H1 (cell line): ENCODE measurements at regions not wholly inside any gene's neighbourhood (a gene's known extent, or its start where the extent isn't known, plus 50 kb on each side); places are given as distances from the start of the nearest gene placed in this dataset.

Experiments used
- CTCF ChIA-PET: fragments of 300-600 bp; sonication (Branson Sonifier 250); formaldehyde crosslinking; loops from one replicate; lab custom pipeline; 2021; ENCODE audit not compliant: partially characterized antibody; lab: Charles Lee
- POLR2A ChIA-PET: fragments of 300-600 bp; sonication (Branson Sonifier 250); formaldehyde crosslinking; loops from one replicate; lab custom pipeline; 2021; ENCODE audit warnings: inconsistent platforms; ENCODE audit not compliant: partially characterized antibody; lab: Charles Lee
- DNase-seq, 2 experiments: peaks; one replicate each; pipeline versions ENCODE4 v3.0.0 to v3.0.0-alpha.2; 2010 to 2022; ENCODE audit warnings: low spot score in 2 of 2, low read depth in 1 of 2, mixed read lengths in 1 of 2
- FAIRE-seq: peaks from 2 replicates; lab custom pipeline; 2011; peaks lifted over from hg19 to GRCh38; lab: Jason Lieb, UNC
- H2AFZ ChIP-seq: 2 replicates; pipeline ENCODE4 v1.8.1; 2012; ENCODE audit warnings: low read length, inconsistent platforms
- H2AK5ac ChIP-seq: 2 replicates; pipeline ENCODE4 v1.6.1; 2013; ENCODE audit warnings: low read depth, low read length
- H2BK120ac ChIP-seq: replicated peaks from 2 replicates; pipeline ENCODE3; 2013; ENCODE audit warnings: low read depth, low read length, inconsistent platforms
- H2BK12ac ChIP-seq: 2 replicates; pipeline ENCODE4 v1.6.1; 2013; ENCODE audit warnings: low read depth, low read length
- H2BK15ac ChIP-seq: 2 replicates; pipeline ENCODE4 v1.6.1; 2013; ENCODE audit warnings: low read length
- H2BK20ac ChIP-seq: 2 replicates; pipeline ENCODE4 v1.6.1; 2013; ENCODE audit warnings: low read length
- H2BK5ac ChIP-seq: 2 replicates; pipeline ENCODE4 v1.6.1; 2013; ENCODE audit warnings: low read depth, low read length
- H3K14ac ChIP-seq: 2 replicates; pipeline ENCODE4 v1.6.1; 2013; ENCODE audit warnings: inconsistent platforms; ENCODE audit not compliant: insufficient read length
- H3K18ac ChIP-seq: 2 replicates; pipeline ENCODE4 v1.6.1; 2013; ENCODE audit warnings: low read length; ENCODE audit errors: extremely low read depth
- H3K23ac ChIP-seq: 2 replicates; pipeline ENCODE4 v1.6.1; 2013; ENCODE audit warnings: inconsistent platforms; ENCODE audit not compliant: insufficient read length
- H3K23me2 ChIP-seq: 2 replicates; pipeline ENCODE4 v1.6.1; 2013; ENCODE audit warnings: low read depth, low read length
- H3K27ac ChIP-seq: 2 replicates; pipeline ENCODE4 v1.6.1; 2011; ENCODE audit warnings: low read depth, low read length, inconsistent platforms
- H3K27me3 ChIP-seq, 4 experiments: replicated peaks in 1 of 4; 1 replicate in 1 of 4; 2 replicates in 3 of 4; pipeline versions ENCODE4 v1.6.1 to v1.8.1; 2011 to 2013; ENCODE audit warnings: low read length in 3 of 4, mild to moderate bottlenecking in 3 of 4, inconsistent platforms in 2 of 4, mixed read lengths in 2 of 4, moderate library complexity in 1 of 4; ENCODE audit not compliant: control insufficient read depth in 3 of 4, insufficient read depth in 3 of 4; ENCODE audit errors: extremely low read depth in 1 of 4
- H3K36me3 ChIP-seq, 4 experiments: 2 replicates each; pipeline versions ENCODE4 v1.6.1 to v1.8.1; 2011 to 2013; ENCODE audit warnings: mild to moderate bottlenecking in 4 of 4, low read length in 3 of 4, moderate library complexity in 2 of 4, control low read depth in 1 of 4, inconsistent platforms in 1 of 4; ENCODE audit not compliant: insufficient read depth in 4 of 4, control insufficient read depth in 2 of 4
- H3K4ac ChIP-seq: replicated peaks from 2 replicates; pipeline ENCODE3; 2013; ENCODE audit warnings: low read length, low read depth, mixed read lengths, inconsistent platforms; ENCODE audit not compliant: insufficient read length
- H3K4me1 ChIP-seq, 4 experiments: replicated peaks in 1 of 4; 1 replicate in 1 of 4; 2 replicates in 3 of 4; pipeline versions ENCODE4 v1.6.1 to v1.8.1; 2011 to 2013; ENCODE audit warnings: low read length in 3 of 4, inconsistent platforms in 2 of 4, mixed read lengths in 1 of 4; ENCODE audit not compliant: insufficient read depth in 4 of 4, control insufficient read depth in 3 of 4
- H3K4me2 ChIP-seq, 2 experiments: 2 replicates each; pipeline versions ENCODE4 v1.6.1 to v1.8.1; 2011 to 2013; ENCODE audit warnings: low read depth in 2 of 2, low read length in 2 of 2, control low read depth in 1 of 2, inconsistent platforms in 1 of 2, mild to moderate bottlenecking in 1 of 2; ENCODE audit not compliant: insufficient read depth in 1 of 2
- H3K4me3 ChIP-seq, 4 experiments: fragments of 200-600, 300-600 bp in 1 of 4; sonication (generic), shearing (Covaris generic), sonication (Bioruptor Twin) in 1 of 4; 2 replicates each; pipeline versions ENCODE4 v1.5.1 to v1.8.1; 2011 to 2016; ENCODE audit warnings: low read length in 4 of 4, low read depth in 3 of 4, control low read depth in 2 of 4, inconsistent platforms in 2 of 4, mild to moderate bottlenecking in 2 of 4, mixed read lengths in 1 of 4, moderate library complexity in 1 of 4; ENCODE audit not compliant: insufficient read depth in 2 of 4; ENCODE audit errors: extremely low read depth in 1 of 4
- H3K56ac ChIP-seq: replicated peaks from 2 replicates; pipeline ENCODE3; 2013; ENCODE audit warnings: low read depth, mild to moderate bottlenecking, mixed read lengths, low read length, inconsistent platforms; ENCODE audit not compliant: insufficient read length
- H3K79me1 ChIP-seq: 2 replicates; pipeline ENCODE4 v1.6.1; 2013; ENCODE audit warnings: low read depth, low read length, control low read depth
- H3K79me2 ChIP-seq, 2 experiments: 2 replicates each; pipeline versions ENCODE4 v1.6.1 to v1.8.1; 2012 to 2013; ENCODE audit warnings: low read length in 2 of 2, mild to moderate bottlenecking in 2 of 2, inconsistent platforms in 1 of 2; ENCODE audit not compliant: insufficient read depth in 2 of 2, control insufficient read depth in 1 of 2
- H3K9ac ChIP-seq, 4 experiments: replicated peaks in 1 of 4; 1 replicate in 1 of 4; 2 replicates in 3 of 4; pipeline versions ENCODE4 v1.6.1 to v1.8.1; 2011 to 2013; ENCODE audit warnings: low read depth in 3 of 4, low read length in 3 of 4, control low read depth in 2 of 4, mild to moderate bottlenecking in 2 of 4, moderate library complexity in 2 of 4, inconsistent platforms in 1 of 4; ENCODE audit errors: extremely low read depth in 1 of 4
- H3K9me3 ChIP-seq, 2 experiments: 2 replicates each; pipeline versions ENCODE4 v1.6.1 to v1.8.1; 2012 to 2013; ENCODE audit warnings: mild to moderate bottlenecking in 2 of 2, moderate library complexity in 2 of 2, control low read depth in 1 of 2, inconsistent platforms in 1 of 2, low read depth in 1 of 2, low read length in 1 of 2, mixed read lengths in 1 of 2; ENCODE audit not compliant: insufficient read depth in 2 of 2
- H4K20me1 ChIP-seq, 2 experiments: replicated peaks in 1 of 2; 2 replicates each; pipeline versions ENCODE3 to v1.8.1; 2011 to 2013; ENCODE audit warnings: inconsistent platforms in 2 of 2, low read length in 2 of 2, mild to moderate bottlenecking in 1 of 2; ENCODE audit not compliant: insufficient read depth in 2 of 2, control insufficient read depth in 1 of 2
- H4K5ac ChIP-seq: 2 replicates; pipeline ENCODE4 v1.6.1; 2013; ENCODE audit warnings: low read length, low read depth, mixed read lengths, inconsistent platforms; ENCODE audit not compliant: insufficient read length
- H4K8ac ChIP-seq: 2 replicates; pipeline ENCODE4 v1.8.0; 2013; ENCODE audit warnings: mild to moderate bottlenecking, moderate library complexity, low read length, inconsistent platforms; ENCODE audit not compliant: insufficient read depth; ENCODE audit errors: extremely low read depth
- H4K91ac ChIP-seq: replicated peaks from 2 replicates; pipeline ENCODE3; 2013; ENCODE audit warnings: low read length, mixed read lengths, inconsistent platforms; ENCODE audit not compliant: insufficient read length
- ASH2L ChIP-seq: fragments of 200-600, 300-600 bp; sonication (generic); IDR thresholded peaks from one replicate; pipeline ENCODE4 v1.7.1; 2017; ENCODE audit warnings: low read length
- KDM1A ChIP-seq: fragments of 200-600, 300-600 bp; sonication (generic); IDR thresholded peaks from 2 replicates; pipeline ENCODE4 v1.7.1; 2016; ENCODE audit warnings: mild to moderate bottlenecking, low read length, borderline replicate concordance
- SP1 ChIP-seq: IDR thresholded peaks from 2 replicates; pipeline ENCODE4 v1.6.1; 2011; ENCODE audit warnings: low read depth, low read length
- WGBS, 2 experiments: shearing (Covaris generic) in 1 of 2; methylation state at CpG; one replicate each; pipeline versions ENCODE4 v1.1.6 to v1.1.7; 2013 to 2015; ENCODE audit warnings: low lambda C conversion rate in 2 of 2, mixed read lengths in 2 of 2, inconsistent platforms in 1 of 2, low coverage in 1 of 2, missing lambda C conversion rate in 1 of 2; ENCODE audit not compliant: insufficient replicate concordance in 2 of 2, insufficient coverage in 1 of 2, insufficient read length in 1 of 2; ENCODE audit errors: extremely low coverage in 1 of 2, missing lambda C conversion rate in 1 of 2; 5-methylcytosine and 5-hydroxymethylcytosine counted together

- TF ChIP-seq ASH2L (no peak), KDM1A (no peak), SP1 (no peak)
- H4K8ac ChIP-seq = no peak overlapping the region
- no peak overlapping the region for H3K4ac ChIP-seq
- H3K23ac ChIP-seq = no peak overlapping the region
- H2BK15ac ChIP-seq = no peak overlapping the region
- no peak overlapping the region for H3K4me3 ChIP-seq
- H4K20me1 ChIP-seq = no peaks in the 10 kb centered on the region
- DNase-seq (no peak), FAIRE-seq (no peak)
- H3K9me3 ChIP-seq = no peaks in the 10 kb centered on the region
- H4K5ac ChIP-seq = no peak overlapping the region
- no peak overlapping the region for H3K4me2 ChIP-seq
- H3K18ac ChIP-seq = no peak overlapping the region
- H2BK20ac ChIP-seq = no peak overlapping the region
- WGBS, 2 experiments = 84% methylated on average over 2 of the region's 2 CpGs; no CpG with 5 or more reads in 1 of the 2 experiments
- no peak overlapping the region for H3K56ac ChIP-seq
- H3K79me1 ChIP-seq = no peaks in the 10 kb centered on the region
- H3K27ac ChIP-seq = no peak overlapping the region
- H2BK12ac ChIP-seq = no peak overlapping the region
- H2BK5ac ChIP-seq = no peak overlapping the region
- H3K9ac ChIP-seq = no peak overlapping the region
- H3K27me3 ChIP-seq = no peaks in the 10 kb centered on the region; a peak in 1 of 7 replicates
- no peak overlapping the region for H3K14ac ChIP-seq
- ChIA-PET POLR2A (no interaction called here), CTCF (interaction anchor here (0.6 kb wide), 1 partner anchor 492 kb away, joined by 3 read pairs; no protein-coding TSS in a partner anchor)
- H2AK5ac ChIP-seq = no peak overlapping the region
- no peaks in the 10 kb centered on the region for H3K79me2 ChIP-seq
- H3K36me3 ChIP-seq = no peaks in the 10 kb centered on the region
- H2BK120ac ChIP-seq = no peak overlapping the region
- no peak overlapping the region for H2AFZ ChIP-seq
- no peaks in the 10 kb centered on the region for H3K23me2 ChIP-seq
- peaks cover 0 to 6% (median 0%) of the 10 kb centered on the region in 4 experiments; a peak in 1 of 7 replicates for H3K4me1 ChIP-seq
- H4K91ac ChIP-seq = no peak overlapping the region
Observed at GRCh38 chr9:108078811-108079210, 589.2 kb upstream of the KLF4 start.
